ENCODE measurements at regions not wholly inside any gene's neighbourhood (a gene's known extent, or its start where the extent isn't known, plus 50 kb on each side); places are given as distances from the start of the nearest gene placed in this dataset.

DNA sequence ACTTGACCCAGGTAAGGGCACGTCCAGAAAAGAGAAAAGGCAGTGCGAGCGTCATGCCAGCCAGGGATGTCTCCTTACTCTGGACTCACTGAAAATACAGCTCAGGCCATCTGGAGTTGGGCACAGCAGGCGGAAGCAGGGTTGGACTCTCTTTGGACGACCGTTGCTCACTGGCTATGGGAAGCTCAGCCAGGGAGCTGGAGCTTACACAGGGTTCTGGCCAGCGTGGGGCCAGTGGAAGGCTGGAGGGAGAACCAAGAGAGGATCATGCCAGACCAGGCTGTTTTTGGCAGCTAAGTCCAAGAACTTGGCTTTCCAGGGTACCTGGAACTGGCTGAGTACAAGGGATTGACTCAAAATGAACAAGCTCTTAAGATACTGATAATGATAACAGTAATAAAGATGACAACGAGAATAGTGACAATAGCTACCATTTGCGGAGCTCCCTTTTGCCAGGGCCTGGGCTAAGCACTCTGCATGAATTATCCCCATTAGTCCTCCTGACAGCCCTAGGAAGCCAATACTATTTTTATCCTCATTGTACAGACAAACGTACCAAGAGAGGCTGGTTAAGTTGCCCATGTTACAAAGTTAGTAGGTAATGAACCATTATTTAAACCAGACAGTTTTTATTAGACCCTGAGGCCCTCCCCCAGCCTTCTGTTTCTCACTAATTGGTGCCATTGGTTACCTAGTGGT lies 177.6 kb downstream of the PTPN20 start:
- no peak overlapping the region for H3K9ac ChIP-seq (ENCODE audit: insufficient read depth in 1 of 2, low read length in 2 of 2)
- peaks cover 0 to 6% (median 0%) of the 10 kb centered on the region in 5 donors for H3K4me1 ChIP-seq (ENCODE audit: control insufficient read depth in 5 of 5, insufficient read depth in 5 of 5, low read length in 5 of 5)
- ATAC-seq (ENCODE audit: insufficient read depth, low FRiP score) (no peak), DNase-seq (no peak)
- H3K9me3 ChIP-seq (ENCODE audit: control insufficient read depth in 4 of 4, insufficient read depth in 3 of 4, low read length in 3 of 4), result peaks cover 0 to 2% (median 0%) of the 10 kb centered on the region in 4 donors
- TF ChIP-seq, protein P1, sequence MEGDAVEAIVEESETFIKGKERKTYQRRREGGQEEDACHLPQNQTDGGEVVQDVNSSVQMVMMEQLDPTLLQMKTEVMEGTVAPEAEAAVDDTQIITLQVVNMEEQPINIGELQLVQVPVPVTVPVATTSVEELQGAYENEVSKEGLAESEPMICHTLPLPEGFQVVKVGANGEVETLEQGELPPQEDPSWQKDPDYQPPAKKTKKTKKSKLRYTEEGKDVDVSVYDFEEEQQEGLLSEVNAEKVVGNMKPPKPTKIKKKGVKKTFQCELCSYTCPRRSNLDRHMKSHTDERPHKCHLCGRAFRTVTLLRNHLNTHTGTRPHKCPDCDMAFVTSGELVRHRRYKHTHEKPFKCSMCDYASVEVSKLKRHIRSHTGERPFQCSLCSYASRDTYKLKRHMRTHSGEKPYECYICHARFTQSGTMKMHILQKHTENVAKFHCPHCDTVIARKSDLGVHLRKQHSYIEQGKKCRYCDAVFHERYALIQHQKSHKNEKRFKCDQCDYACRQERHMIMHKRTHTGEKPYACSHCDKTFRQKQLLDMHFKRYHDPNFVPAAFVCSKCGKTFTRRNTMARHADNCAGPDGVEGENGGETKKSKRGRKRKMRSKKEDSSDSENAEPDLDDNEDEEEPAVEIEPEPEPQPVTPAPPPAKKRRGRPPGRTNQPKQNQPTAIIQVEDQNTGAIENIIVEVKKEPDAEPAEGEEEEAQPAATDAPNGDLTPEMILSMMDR (IDR thresholded peaks at IDR 0.05; ENCODE audit: control extremely low read depth, extremely low read depth), result no peak
- WGBS, 2 donors, result 91 to 93% methylated on average over 10 of the region's 10 CpGs
- H3K36me3 ChIP-seq (ENCODE audit: control insufficient read depth in 4 of 4, insufficient read depth in 4 of 4, low read length in 4 of 4), result no peaks in the 10 kb centered on the region
- H3K27me3 ChIP-seq (ENCODE audit: control insufficient read depth in 3 of 3, insufficient read depth in 3 of 3, low read length in 2 of 3), result no peaks in the 10 kb centered on the region
- H3K27ac ChIP-seq (ENCODE audit: low read depth in 1 of 2, low read length in 1 of 2), result no peak overlapping the region
- H3K4me3 ChIP-seq, result no peak overlapping the region

DNA sequence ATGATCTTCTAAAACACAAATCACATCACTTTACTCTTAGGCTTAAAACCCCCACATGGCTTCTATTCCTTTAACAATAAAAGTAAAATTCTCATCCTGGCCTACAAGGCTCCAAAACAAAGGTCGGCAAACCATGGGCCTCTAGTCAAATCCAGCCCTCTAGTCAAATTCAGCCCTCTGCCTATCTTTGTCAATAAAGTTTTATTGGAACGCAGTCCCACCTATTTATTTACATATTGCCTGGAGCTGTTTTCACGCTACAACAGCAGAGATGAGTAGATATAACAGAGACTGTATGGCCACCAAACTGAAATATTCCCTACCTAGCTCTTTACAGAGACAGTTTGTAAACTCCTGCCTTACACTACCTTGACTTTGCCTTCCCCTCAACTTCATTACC lies 178.8 kb downstream of the PTPN20 start:
- TF ChIP-seq, protein P1 (IDR thresholded peaks at IDR 0.05; ENCODE audit: control extremely low read depth, extremely low read depth), result no peak
- Histone ChIP-seq H3K4me3 (no peak overlapping the region), H3K4me1 (ENCODE audit: control insufficient read depth in 5 of 5, insufficient read depth in 5 of 5, low read length in 5 of 5) (peaks cover 0 to 6% (median 0%) of the 10 kb centered on the region in 5 donors), H3K9me3 (ENCODE audit: control insufficient read depth in 4 of 4, insufficient read depth in 3 of 4, low read length in 3 of 4) (peaks cover 0 to 2% (median 0%) of the 10 kb centered on the region in 4 donors), H3K36me3 (ENCODE audit: control insufficient read depth in 4 of 4, insufficient read depth in 4 of 4, low read length in 4 of 4) (no peaks in the 10 kb centered on the region), H3K9ac (ENCODE audit: insufficient read depth in 1 of 2, low read length in 2 of 2) (no peak overlapping the region), H3K27ac (ENCODE audit: low read depth in 1 of 2, low read length in 1 of 2) (no peak overlapping the region), H3K27me3 (ENCODE audit: control insufficient read depth in 3 of 3, insufficient read depth in 3 of 3, low read length in 2 of 3) (no peaks in the 10 kb centered on the region)
- DNase-seq (no peak), ATAC-seq (ENCODE audit: insufficient read depth, low FRiP score) (no peak)
- 95 to 99% methylated on average over 3 of the region's 3 CpGs for WGBS, 2 donors

DNA sequence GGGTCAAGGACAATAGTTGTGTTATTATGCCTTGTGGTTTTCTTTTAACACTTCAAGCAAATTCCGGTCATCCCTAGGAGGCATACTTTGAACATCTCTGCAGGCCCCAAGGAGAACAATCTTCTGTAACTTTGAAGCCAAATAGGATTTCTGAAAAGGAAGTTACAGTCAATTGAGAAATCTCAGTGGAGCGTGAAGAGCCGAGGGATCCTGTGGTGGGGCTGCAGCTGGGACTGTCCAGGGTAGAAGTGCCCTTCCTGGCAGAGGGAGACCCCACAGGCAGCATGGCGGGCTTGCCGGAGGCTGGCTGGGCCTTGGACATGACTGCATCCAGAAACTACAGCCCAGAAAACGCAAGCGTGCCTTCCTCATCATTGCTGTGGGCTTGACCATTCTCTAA lies 179.7 kb downstream of the PTPN20 start:
- DNase-seq (no peak), ATAC-seq (ENCODE audit: insufficient read depth, low FRiP score) (no peak)
- 76 to 79% methylated on average over 7 of the region's 7 CpGs for WGBS, 2 donors
- TF ChIP-seq, protein P1 (IDR thresholded peaks at IDR 0.05; ENCODE audit: control extremely low read depth, extremely low read depth), result no peak
- peaks cover 0 to 2% (median 0%) of the 10 kb centered on the region in 4 donors for H3K9me3 ChIP-seq (ENCODE audit: control insufficient read depth in 4 of 4, insufficient read depth in 3 of 4, low read length in 3 of 4)
- H3K9ac ChIP-seq (ENCODE audit: insufficient read depth in 1 of 2, low read length in 2 of 2), result no peak overlapping the region
- H3K4me3 ChIP-seq, result no peak overlapping the region
- H3K27me3 ChIP-seq (ENCODE audit: control insufficient read depth in 3 of 3, insufficient read depth in 3 of 3, low read length in 2 of 3), result no peaks in the 10 kb centered on the region
- no peak overlapping the region for H3K27ac ChIP-seq (ENCODE audit: low read depth in 1 of 2, low read length in 1 of 2)
- H3K4me1 ChIP-seq (ENCODE audit: control insufficient read depth in 5 of 5, insufficient read depth in 5 of 5, low read length in 5 of 5), result peaks cover 0 to 1% (median 0%) of the 10 kb centered on the region in 5 donors
- H3K36me3 ChIP-seq (ENCODE audit: control insufficient read depth in 4 of 4, insufficient read depth in 4 of 4, low read length in 4 of 4), result no peaks in the 10 kb centered on the region
